Stimulated activated CD8-positive, alpha-beta memory T cell treated with anti-CD3 and anti-CD28 coated beads, Interleukin-4, amount 100 ng/mL, for 24 hours (primary cell): ENCODE measurements at regions not wholly inside any gene's neighbourhood (a gene's known extent, or its start where the extent isn't known, plus 50 kb on each side); places are given as distances from the start of the nearest gene placed in this dataset.

ENCODE experiments used
- DNase-seq: peaks from one replicate; pipeline ENCODE4 v3.0.0-alpha.2; 2020; ENCODE audit warnings: low read depth

GRCh38 chr12:77493302-77494168 lies 337.2 kb upstream of the NAV3 start:
- DNase-seq = no peak

DNA sequence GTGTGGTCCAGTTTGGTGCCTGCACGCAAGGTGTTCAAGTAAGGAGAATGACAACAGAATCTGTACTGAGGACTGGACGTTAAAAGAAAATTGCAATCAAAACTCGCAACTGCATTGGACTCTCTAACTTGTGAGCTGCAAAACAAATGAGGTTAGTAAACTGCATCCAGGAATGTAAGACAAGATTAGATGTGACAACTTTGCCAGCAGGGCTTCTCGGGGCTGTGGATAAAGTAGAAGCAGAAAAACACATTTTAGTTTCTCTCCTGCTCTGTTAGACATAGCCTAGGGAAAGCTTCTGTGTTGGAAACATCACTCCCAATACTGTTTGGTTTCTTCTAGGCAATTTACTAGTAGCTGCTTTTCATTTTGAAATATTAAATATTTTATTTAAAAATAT lies 338.2 kb upstream of the NAV3 start:
- DNase-seq = no peak

DNA sequence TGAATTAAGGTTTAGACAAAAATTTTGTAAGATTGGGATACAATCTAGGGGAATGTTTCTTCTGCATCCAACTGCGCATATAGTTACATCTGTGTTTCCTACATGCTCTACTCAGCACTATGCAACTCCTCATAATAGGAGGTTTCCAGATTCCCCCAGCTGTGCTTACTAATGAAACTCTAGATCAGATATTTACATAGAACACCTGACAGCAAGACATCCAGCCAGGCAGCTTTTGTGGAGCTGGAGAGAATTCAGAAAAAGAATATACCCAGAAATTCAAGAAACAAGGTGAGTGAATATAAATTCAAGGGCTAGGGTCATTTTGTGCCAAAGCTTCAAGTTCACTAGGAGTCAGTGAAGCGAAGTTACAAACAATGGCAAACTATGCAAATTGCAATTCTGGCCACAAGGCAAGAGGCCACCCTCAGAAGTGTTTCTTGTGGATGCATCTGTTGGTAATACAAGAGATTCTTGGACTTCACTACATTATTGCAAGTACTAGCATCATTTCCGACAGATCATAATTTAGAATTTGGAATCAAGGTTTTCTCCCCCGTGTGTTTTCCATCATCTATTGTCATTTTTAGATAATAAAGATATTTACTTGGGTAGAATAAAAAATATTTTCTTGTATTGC lies 341.2 kb upstream of the NAV3 start:
- DNase-seq = no peak

DNA sequence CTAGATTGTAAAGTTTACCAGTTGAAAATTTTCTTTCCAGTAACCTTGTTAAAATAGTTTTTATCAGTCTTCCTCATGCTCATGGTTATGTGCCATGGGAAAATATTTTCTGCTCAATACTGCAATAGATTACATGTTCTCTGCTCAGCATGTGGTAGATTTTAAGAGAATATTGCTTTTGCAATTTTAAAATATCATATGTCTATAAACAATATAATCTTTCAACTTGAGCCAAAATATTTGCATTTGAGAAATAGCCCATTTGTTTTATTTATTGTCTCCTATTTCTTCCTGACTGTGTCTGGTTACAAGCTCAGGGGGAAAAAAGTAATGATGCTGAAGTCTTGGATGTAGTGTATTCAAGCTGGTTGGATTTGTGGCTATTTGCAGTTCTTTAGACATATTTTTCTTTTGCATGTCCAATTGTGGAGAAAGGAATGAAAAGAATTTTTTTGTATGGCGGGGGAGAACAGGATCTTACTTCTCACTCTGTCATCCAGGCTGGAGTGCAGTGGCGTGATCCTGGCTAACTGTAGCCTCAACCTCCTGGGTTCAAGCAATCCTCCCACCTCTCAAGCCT lies 342.6 kb upstream of the NAV3 start:
- DNase-seq = no peak

DNA sequence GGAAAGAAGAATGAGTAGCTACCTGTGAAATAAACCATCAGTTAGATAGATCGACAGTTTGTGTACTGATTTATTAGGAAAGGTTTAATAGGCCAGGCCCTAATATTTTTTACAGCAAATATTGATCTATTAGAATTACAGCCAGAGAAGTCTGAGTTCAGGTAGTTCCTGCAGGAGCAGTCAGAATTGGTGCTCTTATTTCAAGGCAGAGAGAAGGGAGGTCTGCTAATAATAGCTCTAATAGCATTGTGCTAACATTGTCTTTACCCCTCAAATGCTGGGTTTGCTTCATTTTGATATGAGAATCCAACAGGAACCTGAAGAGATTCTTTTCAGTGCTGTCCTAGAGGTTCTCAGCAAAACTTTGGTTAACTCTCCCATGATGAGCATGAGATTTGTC lies 343.8 kb upstream of the NAV3 start:
- no peak for DNase-seq

- DNase-seq = no peak
Observed at GRCh38 chr12:77485961-77486854, 344.5 kb upstream of the NAV3 start.

DNA sequence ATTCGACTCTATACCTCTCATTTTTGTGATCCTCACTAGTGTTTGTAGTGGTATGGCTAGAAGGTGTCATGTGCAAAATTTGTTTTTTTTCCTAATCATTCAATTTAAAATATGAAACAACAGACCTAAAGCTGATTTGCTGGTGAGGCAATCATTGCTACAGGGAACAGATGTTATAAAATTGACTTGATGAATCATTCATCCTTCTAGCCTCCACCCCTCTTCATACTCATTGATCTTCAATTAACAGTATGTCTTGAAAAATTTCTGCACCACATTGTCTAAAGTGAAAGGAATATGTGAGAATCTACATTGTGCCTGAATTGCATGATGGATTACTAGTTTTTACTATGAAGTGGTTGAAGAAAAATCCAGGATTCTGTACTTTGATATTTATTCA lies 349.0 kb upstream of the NAV3 start:
- DNase-seq = no peak

GRCh38 chr12:77477907-77478533 lies 352.7 kb upstream of the NAV3 start:
- DNase-seq = no peak

- DNase-seq = no peak
Observed at GRCh38 chr12:77471801-77472200, 358.9 kb upstream of the NAV3 start.

GRCh38 chr12:77469578-77470333 lies 360.9 kb upstream of the NAV3 start:
- DNase-seq = no peak

DNA sequence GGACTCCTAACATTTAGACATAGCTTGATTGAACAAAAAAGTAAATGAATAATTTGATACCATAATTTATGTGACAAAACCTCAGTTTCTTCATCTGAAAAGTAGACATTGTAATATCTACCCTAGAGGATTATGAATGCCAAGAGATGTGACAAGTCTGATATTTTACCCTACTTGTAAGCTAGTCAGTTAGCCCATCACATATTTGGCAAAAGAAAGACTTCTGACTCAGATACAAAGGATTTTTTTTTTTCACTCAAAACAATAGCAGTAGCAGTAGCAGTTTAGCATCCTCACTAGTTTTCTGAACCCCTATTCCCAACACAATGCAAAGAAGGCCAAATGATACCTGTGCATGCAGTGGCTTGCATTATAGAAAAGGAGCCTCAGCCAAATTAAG lies 377.3 kb upstream of the E2F7 start:
- DNase-seq = no peak

- DNase-seq = no peak
Observed at GRCh38 chr12:77439749-77440148, 374.4 kb upstream of the E2F7 start.

DNA sequence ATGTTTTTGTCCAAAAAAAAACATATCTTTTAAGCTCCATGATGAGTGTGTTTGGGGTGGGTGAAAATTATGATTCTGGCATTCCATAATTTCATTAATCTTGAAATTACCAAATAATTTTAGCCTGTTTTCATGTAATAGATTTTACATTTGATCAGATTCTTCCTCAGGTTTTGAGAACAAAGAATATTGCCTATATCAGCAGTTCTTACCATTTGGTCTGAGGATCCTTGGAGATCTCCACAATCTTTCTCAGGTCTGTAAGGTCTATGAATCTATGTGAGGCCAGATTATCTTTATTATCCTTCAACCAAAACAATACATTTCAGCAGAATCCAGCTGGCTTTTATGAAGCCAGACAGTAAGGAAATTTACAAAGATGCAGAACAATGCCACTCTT lies 373.3 kb upstream of the E2F7 start:
- DNase-seq = no peak

DNA sequence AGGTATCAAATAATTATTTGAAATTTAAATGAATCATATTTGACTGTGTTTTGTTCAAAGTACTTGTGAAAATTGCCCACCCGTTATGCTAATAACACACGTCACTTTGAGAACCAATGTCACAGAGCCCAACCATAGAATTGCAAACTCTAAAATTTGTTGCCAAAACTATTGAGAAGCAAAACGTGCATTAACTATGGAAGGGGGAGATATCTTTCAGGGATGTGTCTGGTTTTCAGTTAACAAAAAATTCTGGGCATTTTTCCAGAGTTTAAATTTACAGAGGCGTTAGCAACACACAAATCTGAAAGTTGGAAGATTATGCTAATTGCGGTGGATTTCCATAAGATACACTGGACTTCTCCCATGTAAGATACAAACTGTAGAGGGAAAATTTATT lies 371.8 kb upstream of the E2F7 start:
- DNase-seq = no peak

DNA sequence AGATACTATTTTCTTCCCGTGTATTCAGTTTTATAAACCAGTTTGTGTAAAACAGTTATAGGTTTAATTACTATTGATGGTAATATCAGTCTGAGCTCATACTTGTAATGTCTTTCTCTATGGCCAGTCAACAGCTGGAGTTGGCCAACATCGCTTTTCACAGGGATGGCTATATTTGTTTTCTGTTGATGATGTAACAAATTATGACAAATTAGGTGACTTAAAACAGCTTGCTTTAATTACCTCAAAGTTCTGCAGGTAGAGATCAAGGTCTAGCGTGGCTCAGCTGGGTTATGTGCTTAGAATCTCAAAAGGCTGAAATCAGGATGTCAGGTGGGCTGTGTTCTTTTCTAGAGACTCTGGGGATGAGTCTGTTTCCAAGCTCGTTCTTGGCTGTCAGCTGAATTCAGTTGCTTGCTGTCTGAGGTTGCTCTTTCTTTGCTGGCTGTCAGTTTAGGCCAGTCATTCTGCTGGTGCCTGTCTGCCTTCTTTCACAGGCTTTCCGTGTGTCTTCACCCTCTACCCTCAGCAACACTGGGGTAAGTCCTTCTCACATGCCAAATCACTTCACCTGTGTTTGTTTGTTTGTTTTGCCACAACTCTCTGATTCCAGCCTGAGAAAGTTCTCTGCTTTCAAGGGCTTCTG lies 370.2 kb upstream of the E2F7 start:
- no peak for DNase-seq

DNA sequence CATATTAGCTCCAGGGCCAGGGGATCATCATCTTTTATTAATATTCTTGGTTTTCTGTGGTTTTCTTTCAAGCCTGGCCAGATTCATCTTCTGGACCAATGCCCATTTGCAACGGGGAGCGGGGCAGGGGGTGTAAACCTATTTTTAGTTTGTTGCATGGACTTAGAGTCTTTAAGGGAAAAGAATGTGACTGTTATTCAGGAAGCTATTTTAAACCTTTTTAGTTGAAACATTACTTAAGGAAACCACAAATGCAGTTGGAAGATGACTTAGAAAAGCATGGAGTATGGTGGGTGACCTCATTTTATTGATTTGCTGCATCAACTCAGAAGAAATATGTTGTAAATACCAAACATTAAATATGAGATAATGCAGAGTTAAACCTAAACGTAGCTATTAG lies 368.4 kb upstream of the E2F7 start:
- no peak for DNase-seq

DNA sequence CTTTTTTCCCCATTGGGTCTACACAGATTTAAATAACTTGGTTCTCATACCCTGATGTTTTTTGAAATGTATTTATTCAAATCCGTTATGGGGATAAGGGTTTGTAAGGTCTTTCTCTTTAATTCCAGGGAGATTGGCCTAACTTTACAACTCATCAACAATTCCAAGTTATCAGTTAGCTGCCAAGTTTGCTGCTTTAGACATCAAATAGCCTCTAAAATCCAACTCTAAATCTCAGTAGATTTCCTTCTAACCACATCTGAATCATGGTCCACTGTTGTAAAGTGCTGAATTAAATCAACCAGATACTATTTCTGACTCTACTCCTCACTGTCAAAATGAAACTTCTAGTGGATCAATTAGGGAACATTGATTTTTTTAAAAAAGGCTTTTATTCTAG lies 364.1 kb upstream of the E2F7 start:
- DNase-seq = no peak

GRCh38 chr12:77421152-77421551 lies 355.8 kb upstream of the E2F7 start:
- no peak for DNase-seq

- no peak for DNase-seq
Observed at GRCh38 chr12:77409551-77409950, 344.2 kb upstream of the E2F7 start.

DNA sequence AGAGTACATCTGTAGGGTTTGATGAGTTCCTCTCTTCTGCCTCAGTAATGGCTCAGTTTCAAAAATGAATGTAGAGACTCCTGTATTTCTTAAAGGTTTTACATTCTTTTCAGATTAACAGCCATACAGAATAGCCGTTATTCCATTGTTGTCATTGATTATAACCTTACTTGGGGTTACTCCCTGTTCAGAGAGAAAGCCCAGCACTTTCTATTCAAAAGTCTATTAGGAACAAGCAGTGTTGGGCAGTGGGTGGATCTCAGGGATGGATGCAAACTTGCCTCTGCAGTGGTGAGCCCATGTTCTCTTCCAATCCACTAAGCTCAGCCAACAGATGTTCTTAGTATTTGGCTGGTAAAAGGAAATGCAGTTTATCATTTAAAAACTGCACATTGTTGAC lies 342.6 kb upstream of the E2F7 start:
- DNase-seq = no peak
